Urinary bladder (tissue), 3 donors: ENCODE measurements at regions not wholly inside any gene's neighbourhood (a gene's known extent, or its start where the extent isn't known, plus 50 kb on each side); places are given as distances from the start of the nearest gene placed in this dataset.
"Not testable (repeated sequence)": the region's sequence is repeated elsewhere in the genome, so short reads cannot be mapped to it uniquely, and the experiment has no call there.

Experiments
- DNase-seq: peaks from one replicate; pipeline ENCODE4 v3.0.0-alpha.2; 2015; ENCODE audit errors: extremely low spot score
- H3K27ac ChIP-seq: one replicate; pipeline ENCODE4 v1.5.1; 2013; ENCODE audit warnings: low read depth, mild to moderate bottlenecking, moderate library complexity
- H3K36me3 ChIP-seq: one replicate; pipeline ENCODE4 v1.6.1; 2013; ENCODE audit warnings: mild to moderate bottlenecking, moderate library complexity; ENCODE audit not compliant: insufficient read depth
- H3K4me1 ChIP-seq: one replicate; pipeline ENCODE4 v1.6.1; 2013; ENCODE audit warnings: mild to moderate bottlenecking, moderate library complexity; ENCODE audit not compliant: insufficient read depth
- H3K4me3 ChIP-seq: one replicate; pipeline ENCODE4 v1.5.1; 2013; ENCODE audit warnings: low read depth, low read length
- WGBS: extraction: QIAGEN DNeasy Blood & Tissue Kit; methylation state at CpG from one replicate; pipeline ENCODE4 v1.1.7; 2013; 5-methylcytosine and 5-hydroxymethylcytosine counted together
- donor health status: healthy with polysubstance abuse.
- donor health status: healthy.

DNA sequence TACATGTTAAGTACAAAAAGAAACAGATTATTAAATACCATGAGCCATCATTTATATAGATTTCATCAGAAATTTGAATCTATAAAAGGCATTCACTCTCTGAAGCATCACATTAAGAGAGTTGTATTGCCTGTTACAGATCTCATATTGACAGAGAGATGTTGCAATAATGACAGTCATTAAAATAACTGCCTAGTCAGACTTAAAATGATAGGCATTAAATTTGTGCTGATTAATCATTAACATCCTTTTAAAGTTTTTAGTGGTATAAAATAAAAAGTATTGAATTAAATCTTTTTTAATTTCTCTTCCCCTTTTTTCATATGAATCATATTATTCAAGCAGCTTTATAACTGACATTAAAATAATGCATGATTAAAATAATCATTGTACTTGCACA, 404.9 kb upstream of the FAM174A start:
- Histone ChIP-seq H3K4me3 (no peak overlapping the region), H3K36me3 (no peaks in the 10 kb centered on the region), H3K4me1 (no peaks in the 10 kb centered on the region), H3K27ac (no peak overlapping the region)
- DNase-seq: no peak

DNA sequence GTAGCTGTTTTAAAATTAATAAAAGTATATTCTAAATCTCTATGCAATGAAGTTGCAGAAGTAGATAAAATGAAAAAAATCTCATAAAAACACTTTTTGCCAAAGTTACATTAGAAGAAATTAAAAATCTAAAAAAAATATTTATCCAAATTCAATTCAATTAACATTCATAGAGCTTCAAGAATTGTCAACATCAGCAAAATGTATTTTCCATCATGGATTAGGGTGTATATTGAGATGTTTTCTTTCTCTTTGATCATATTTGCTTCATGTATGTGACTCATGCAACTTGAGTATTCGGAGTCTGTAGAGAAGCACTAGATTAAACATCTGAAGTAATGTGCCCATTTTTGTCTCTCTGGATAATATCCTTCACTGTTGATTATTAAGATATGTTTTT, 415.3 kb upstream of the FAM174A start:
- no peaks in the 10 kb centered on the region for H3K4me1 ChIP-seq
- no peak for DNase-seq
- no peaks in the 10 kb centered on the region for H3K36me3 ChIP-seq
- WGBS: 84% methylated on average over 1 of the region's 1 CpG
- no peak overlapping the region for H3K4me3 ChIP-seq
- H3K27ac ChIP-seq: no peak overlapping the region

DNA sequence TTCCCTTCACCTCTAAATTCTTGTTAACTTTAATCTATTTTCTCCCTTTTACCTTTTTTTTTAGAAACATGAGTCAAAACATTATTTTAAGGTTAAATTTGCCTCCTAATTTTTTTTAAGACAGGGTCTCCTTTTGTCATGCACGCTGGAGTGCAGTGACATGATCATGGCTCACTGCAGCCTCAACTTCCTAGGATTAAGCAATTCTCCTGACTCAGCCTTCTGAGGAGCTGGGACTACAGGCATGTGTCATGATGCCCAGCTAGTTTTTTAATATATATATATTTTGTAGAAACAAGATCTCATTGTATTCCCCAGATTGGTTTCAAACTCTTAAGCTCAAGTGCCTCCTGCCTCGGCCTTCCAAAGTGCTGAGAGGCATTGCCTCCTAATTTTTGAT, 424.7 kb upstream of the FAM174A start:
- Histone ChIP-seq H3K4me3 (no peak overlapping the region), H3K36me3 (no peaks in the 10 kb centered on the region), H3K4me1 (no peaks in the 10 kb centered on the region), H3K27ac (no peak overlapping the region)
- DNase-seq: no peak
- 63% methylated on average over 2 of the region's 2 CpGs for WGBS

DNA sequence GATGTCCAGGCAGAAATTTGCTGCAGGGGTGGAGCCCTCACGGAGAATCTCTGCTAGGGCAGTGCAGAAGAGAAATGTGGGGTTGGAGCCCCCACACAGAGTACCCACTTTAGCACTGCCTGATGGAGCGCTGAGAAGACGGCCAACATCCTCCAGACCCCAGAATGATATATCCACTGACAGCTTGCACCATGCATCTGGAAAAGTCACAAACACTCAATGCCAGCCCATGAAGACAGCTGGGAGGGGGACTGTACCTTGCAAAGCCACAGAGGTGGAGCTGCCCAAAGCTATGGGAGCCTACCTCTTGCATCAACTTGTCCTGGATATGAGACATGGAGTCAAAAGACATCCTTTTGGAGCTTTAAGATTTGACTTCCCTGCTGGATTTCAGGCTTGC, 426.3 kb upstream of the FAM174A start:
- Histone ChIP-seq H3K4me1 (no peaks in the 10 kb centered on the region), H3K36me3 (no peaks in the 10 kb centered on the region), H3K4me3 (no peak overlapping the region), H3K27ac (no peak overlapping the region)
- 58% methylated on average over 3 of the region's 3 CpGs for WGBS
- DNase-seq: no peak

DNA sequence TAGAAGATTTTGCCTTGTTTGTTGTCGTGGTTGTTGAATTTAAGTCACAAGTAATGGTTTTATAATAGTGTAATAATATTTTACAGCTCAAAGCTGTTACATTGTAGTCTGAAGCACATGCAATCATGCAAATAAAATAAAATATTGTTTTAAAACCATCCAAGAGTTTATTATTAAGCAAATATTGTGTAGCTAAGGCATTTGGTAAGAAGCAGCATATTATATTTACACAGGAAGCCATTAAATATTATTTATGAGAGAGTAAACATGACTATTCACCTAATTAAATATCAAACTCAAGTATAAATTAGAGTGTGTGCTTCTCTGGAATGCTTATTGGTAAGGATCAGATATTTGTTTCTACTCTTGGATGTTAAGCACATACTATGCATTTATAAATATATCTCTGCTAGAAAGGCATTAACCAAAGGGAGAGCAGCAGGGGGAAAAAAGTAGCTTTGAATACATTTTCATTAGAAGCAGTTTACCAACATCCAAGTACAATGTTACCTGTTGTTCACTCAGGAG, 431.5 kb upstream of the FAM174A start:
- WGBS: 64% methylated on average over 1 of the region's 1 CpG
- not testable (repeated sequence) for H3K36me3 ChIP-seq, H3K27ac ChIP-seq, H3K4me3 ChIP-seq, DNase-seq, H3K4me1 ChIP-seq

DNA sequence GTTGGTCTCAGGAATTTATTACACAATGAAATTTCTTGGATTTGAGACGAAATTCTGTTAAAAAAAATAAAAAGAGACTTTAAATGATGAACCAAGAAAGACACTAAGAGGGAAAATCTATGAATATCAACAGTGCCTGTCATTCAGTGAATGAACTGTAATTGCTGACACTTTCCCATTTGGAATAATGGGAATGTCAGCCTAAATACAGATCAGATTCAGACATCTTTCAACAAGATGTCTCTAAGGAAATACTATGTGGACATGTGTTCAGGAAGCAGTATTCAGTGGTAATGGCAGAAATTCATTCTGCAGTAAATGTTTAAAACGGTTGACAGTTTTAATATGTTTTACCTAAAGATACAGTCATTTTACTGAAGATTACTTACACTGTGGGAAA, 433.7 kb upstream of the FAM174A start:
- not testable (repeated sequence) for DNase-seq, H3K4me3 ChIP-seq, H3K36me3 ChIP-seq, H3K4me1 ChIP-seq, H3K27ac ChIP-seq
- 55% methylated on average over 2 of the region's 2 CpGs for WGBS

DNA sequence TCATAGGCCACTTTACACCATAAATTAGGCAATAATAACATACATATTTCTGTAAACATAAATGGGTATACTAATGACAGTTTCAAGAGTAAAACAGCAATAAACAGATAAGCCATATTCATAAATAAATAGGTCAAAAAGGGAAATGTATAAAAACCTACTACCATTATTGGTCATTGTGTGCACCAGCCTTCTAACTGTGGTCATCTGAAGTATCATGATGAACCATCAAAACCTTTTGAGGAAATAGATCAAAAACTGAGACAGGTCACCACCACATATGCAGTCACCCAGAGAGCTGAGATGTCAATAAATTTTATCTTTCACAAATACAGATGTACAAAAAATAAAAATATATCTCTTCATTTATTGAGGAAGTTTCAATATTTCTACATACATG, 438.8 kb upstream of the FAM174A start:
- not testable (repeated sequence) for DNase-seq, H3K4me1 ChIP-seq, H3K4me3 ChIP-seq, H3K27ac ChIP-seq, H3K36me3 ChIP-seq

- not testable (repeated sequence) for H3K4me1 ChIP-seq, H3K4me3 ChIP-seq, H3K27ac ChIP-seq, H3K36me3 ChIP-seq, DNase-seq
- 52% methylated on average over 3 of the region's 3 CpGs for WGBS
Measured at GRCh38 chr5:100080703-100081102, 454.5 kb upstream of the FAM174A start.

- DNase-seq, H3K4me1 ChIP-seq, H3K36me3 ChIP-seq, H3K27ac ChIP-seq, H3K4me3 ChIP-seq: not testable (repeated sequence)
- 58% methylated on average over 1 of the region's 1 CpG for WGBS
Measured at GRCh38 chr5:100079163-100079562, 456.0 kb upstream of the FAM174A start.

GRCh38 chr5:100066020-100066419, 469.2 kb upstream of the FAM174A start:
- not testable (repeated sequence) for H3K36me3 ChIP-seq, H3K4me3 ChIP-seq, H3K27ac ChIP-seq, DNase-seq, H3K4me1 ChIP-seq
- WGBS: 95% methylated on average over 17 of the region's 17 CpGs

GRCh38 chr5:100043475-100043874, 491.7 kb upstream of the FAM174A start:
- 92% methylated on average over 2 of the region's 2 CpGs for WGBS

DNA sequence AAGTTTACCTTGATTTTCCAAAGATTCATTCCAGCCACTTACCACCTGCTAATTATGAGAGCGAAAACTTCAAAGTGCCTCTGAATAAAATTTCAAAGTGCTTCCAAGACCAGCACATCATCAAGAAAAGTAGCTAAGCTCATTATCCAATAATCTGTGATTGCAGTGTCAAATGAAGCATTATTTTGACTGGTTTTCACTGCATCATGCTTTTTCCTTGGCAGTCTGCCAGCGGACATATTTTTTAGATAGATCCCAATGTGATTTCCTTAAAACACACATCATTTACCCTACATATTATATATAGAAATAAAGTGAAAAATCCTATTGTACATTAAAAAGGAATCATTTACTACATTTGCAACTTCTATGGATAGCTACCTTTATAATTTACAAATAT, 508.6 kb upstream of the FAM174A start:
- Histone ChIP-seq H3K4me3 (no peak overlapping the region), H3K36me3 (no peaks in the 10 kb centered on the region), H3K27ac (no peak overlapping the region), H3K4me1 (no peaks in the 10 kb centered on the region)
- WGBS: 68% methylated on average over 2 of the region's 2 CpGs
- DNase-seq: no peak

More at GRCh38 chr5:100043475-100043874, 491.7 kb upstream of the FAM174A start:
- no peaks in the 10 kb centered on the region for H3K36me3 ChIP-seq
- H3K27ac ChIP-seq: no peak overlapping the region
- H3K4me1 ChIP-seq: no peaks in the 10 kb centered on the region
- H3K4me3 ChIP-seq: no peak overlapping the region
- no peak for DNase-seq

DNA sequence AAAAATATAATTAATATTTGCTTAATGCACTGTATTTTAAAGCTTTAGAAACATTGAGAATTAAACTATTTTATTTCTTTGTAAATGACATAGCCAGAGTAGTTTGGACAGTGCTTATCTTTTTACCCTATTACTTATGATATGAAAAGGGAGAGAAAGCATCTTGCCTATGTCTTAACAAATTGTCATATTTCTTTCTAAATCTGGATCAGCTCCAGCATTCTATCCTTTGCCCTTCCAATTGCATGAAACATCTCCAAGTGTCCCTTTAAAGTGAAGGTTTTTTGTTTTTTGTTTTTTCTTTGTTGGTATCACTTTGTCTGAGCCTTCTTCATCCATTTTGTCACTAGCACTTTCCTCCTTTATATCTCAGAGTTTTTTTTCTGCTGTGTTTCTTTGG, 511.6 kb upstream of the FAM174A start:
- H3K27ac ChIP-seq: no peak overlapping the region
- no peaks in the 10 kb centered on the region for H3K36me3 ChIP-seq
- no peak overlapping the region for H3K4me3 ChIP-seq
- H3K4me1 ChIP-seq: no peaks in the 10 kb centered on the region
- DNase-seq: no peak

DNA sequence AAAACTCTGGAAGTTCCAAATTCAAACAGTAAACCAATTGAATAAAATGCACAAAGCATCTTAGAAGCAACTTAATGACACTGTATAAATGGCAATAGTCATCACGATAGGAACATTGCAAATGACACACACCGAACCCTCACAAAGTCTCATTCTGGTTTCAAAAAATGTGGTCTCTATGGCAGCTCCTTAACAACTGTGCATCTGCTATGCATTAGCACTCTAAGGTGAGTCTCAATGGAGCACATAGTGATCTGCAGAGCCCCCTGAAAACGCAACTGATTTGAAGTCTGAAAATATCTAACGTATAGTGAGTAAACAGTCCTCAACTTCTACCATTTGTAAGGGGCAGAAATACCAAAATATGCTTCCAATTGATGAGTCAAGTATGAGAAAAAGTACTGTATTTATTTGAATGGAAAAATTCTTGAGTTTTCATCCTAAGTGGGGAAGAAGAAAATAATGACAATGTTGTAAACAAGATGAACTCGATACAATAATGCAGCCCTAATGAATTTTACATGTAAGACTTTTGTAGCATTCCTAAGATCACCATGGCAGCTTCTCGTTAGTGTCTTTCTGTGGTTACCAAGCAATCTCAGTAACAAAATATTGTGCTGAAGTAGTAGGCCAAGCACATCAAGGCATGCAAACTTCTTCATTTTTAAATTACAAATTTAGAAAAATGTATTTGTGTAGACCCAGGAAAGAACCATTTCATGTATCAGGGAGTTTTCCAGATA, 517.5 kb upstream of the FAM174A start:
- DNase-seq: no peak
- Histone ChIP-seq H3K27ac (no peak overlapping the region), H3K4me3 (no peak overlapping the region), H3K4me1 (no peaks in the 10 kb centered on the region), H3K36me3 (no peaks in the 10 kb centered on the region)
- 69% methylated on average over 6 of the region's 6 CpGs for WGBS

DNA sequence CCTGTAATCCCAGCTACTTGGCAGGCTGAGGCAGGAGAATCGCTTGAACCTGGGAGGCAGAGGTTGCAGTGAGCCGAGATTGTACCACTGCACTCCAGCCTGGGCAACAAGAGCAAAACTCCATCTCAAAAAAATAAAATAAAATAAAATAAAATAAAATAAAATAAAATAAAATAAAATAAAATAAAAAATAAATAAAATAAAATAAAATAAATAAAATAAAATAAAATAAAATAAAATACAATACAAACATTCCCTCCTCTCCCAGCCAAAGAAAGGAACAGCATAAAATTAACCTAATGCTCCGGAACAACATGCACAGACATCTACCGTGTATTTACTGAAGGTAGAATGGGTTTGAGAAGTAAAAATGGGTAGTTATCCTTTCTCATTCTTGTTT, 521.9 kb upstream of the FAM174A start:
- not testable (repeated sequence) for H3K27ac ChIP-seq, H3K4me1 ChIP-seq, H3K36me3 ChIP-seq, H3K4me3 ChIP-seq, DNase-seq
- WGBS: 82% methylated on average over 4 of the region's 4 CpGs
